ENCODE measurements at regions not wholly inside any gene's neighbourhood (a gene's known extent, or its start where the extent isn't known, plus 50 kb on each side); places are given as distances from the start of the nearest gene placed in this dataset.

GRCh38 chr14:25220514-25220913, 170.6 kb upstream of the STXBP6 start:
- Mint-ChIP-seq H3K27me3 (ENCODE audit: low read depth) (no peaks in the 10 kb centered on the region), H3K36me3 (ENCODE audit: insufficient read depth in 1 of 3, low read depth in 3 of 3) (peaks cover 0 to 14% (median 0%) of the 10 kb centered on the region in 3 experiments; a peak in 2 of 7 replicates), H3K4me3 (no peak overlapping the region), H3K4me1 (no peaks in the 10 kb centered on the region), H3K9me3 (no peaks in the 10 kb centered on the region), H3K27ac (no peak overlapping the region)
- no peaks in the 10 kb centered on the region for H3K79me2 ChIP-seq (ENCODE audit: insufficient read depth, low read length)
- H3K23ac ChIP-seq (ENCODE audit: insufficient read length, low read depth, low read length): no peak overlapping the region
- no peak overlapping the region for H2AK5ac ChIP-seq (ENCODE audit: insufficient read length, low read length)
- H3K9me3 ChIP-seq (ENCODE audit: control insufficient read depth, low read depth, low read length): no peaks in the 10 kb centered on the region
- no peak overlapping the region for H2BK15ac ChIP-seq (ENCODE audit: low read depth, low read length)
- H3K14ac ChIP-seq (ENCODE audit: insufficient read depth, low read length): no peak overlapping the region
- H4K8ac ChIP-seq (replicated peaks; ENCODE audit: insufficient read length, low read depth, low read length): no peak overlapping the region
- H3T11ph ChIP-seq (ENCODE audit: low read length): no peak overlapping the region
- H4K5ac ChIP-seq (ENCODE audit: insufficient read length, low read depth, low read length): no peak overlapping the region
- H2BK5ac ChIP-seq (ENCODE audit: insufficient read length, low read length): no peak overlapping the region
- no peak for DNase-seq
- H3K9ac ChIP-seq (ENCODE audit: extremely low read depth, insufficient read length, low read length): no peak overlapping the region
- no peak for TF ChIP-seq CTCF (conservative IDR thresholded peaks at IDR 0.05)
- no peaks in the 10 kb centered on the region for H3K79me1 ChIP-seq (ENCODE audit: insufficient read depth, low read depth, low read length, poor library complexity, severe bottlenecking)
- H4K91ac ChIP-seq (ENCODE audit: insufficient read length, low read depth, low read length): no peak overlapping the region
- no peak overlapping the region for H3K4ac ChIP-seq (ENCODE audit: low read depth, low read length)
- no peak overlapping the region for H3K27ac ChIP-seq (ENCODE audit: insufficient read length, low read depth, low read length)
- no peak overlapping the region for H3K18ac ChIP-seq (ENCODE audit: insufficient read length, low read depth, low read length)
- no peak overlapping the region for H2BK20ac ChIP-seq (ENCODE audit: low read depth, low read length, poor library complexity, severe bottlenecking)
- no peaks in the 10 kb centered on the region for H3K27me3 ChIP-seq (ENCODE audit: insufficient read depth, low read length)
- no peak overlapping the region for H2BK12ac ChIP-seq (ENCODE audit: insufficient read length, low read depth, low read length)
- no peaks in the 10 kb centered on the region for H3K23me2 ChIP-seq (ENCODE audit: insufficient read length, low read depth, low read length, poor library complexity, severe bottlenecking)
- no peaks in the 10 kb centered on the region for H4K20me1 ChIP-seq (ENCODE audit: control insufficient read depth, insufficient read depth, insufficient read length)
- no peak overlapping the region for H2BK120ac ChIP-seq (ENCODE audit: low read depth, low read length, poor library complexity, severe bottlenecking)
- H3K4me2 ChIP-seq (ENCODE audit: insufficient read depth, insufficient read length, low read length): no peak overlapping the region
- no peaks in the 10 kb centered on the region for H3K4me1 ChIP-seq (ENCODE audit: insufficient read depth, low read length)
- H2AFZ ChIP-seq (ENCODE audit: low read length): no peak overlapping the region
- no peak overlapping the region for H3K56ac ChIP-seq (ENCODE audit: insufficient read length, low read depth, low read length)
